MV-4-11 (cell line): ENCODE measurements at regions not wholly inside any gene's neighbourhood (a gene's known extent, or its start where the extent isn't known, plus 50 kb on each side); places are given as distances from the start of the nearest gene placed in this dataset.
"Not testable (repeated sequence)": the region's sequence is repeated elsewhere in the genome, so short reads cannot be mapped to it uniquely, and the experiment has no call there.

Experiments used
- DNase-seq: peaks from one replicate; lab custom pipeline; 2025; lab: John Stamatoyannopoulos, UW

- no peak for DNase-seq
These were observed 1294.5 kb downstream of the KHDRBS2 start for GRCh38 chr6:60991427-60992028.

GRCh38 chr6:60952500-60952899 is 1333.5 kb downstream of the KHDRBS2 start:
- DNase-seq = no peak

- not testable (repeated sequence) for DNase-seq
These were observed 1335.7 kb downstream of the KHDRBS2 start for GRCh38 chr6:60950221-60950923.

DNA sequence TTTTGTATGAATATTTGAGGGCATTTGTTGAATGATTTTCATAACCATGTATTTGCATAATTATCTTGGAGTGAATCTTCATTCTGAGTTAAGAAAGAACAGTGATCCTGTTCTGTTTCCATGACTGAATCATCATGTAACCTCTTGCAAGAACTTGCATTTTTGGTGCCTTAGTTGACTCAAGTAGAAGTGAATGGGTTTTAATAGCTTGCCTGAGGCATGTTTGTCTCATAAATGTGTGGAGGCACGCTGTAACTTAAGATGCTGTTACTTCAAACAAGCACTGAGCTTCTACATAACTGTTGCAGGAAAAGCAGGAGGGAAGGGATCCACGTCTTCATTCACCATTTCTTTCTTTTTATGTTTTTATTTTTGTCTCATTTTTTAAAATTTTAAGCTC is 1338.6 kb downstream of the KHDRBS2 start:
- DNase-seq = not testable (repeated sequence)

GRCh38 chr6:60944803-60945202 is 1341.2 kb downstream of the KHDRBS2 start:
- not testable (repeated sequence) for DNase-seq

GRCh38 chr6:60935970-60936369 is 1350.1 kb downstream of the KHDRBS2 start:
- not testable (repeated sequence) for DNase-seq

GRCh38 chr6:60919652-60920051 is 1366.4 kb downstream of the KHDRBS2 start:
- not testable (repeated sequence) for DNase-seq

DNA sequence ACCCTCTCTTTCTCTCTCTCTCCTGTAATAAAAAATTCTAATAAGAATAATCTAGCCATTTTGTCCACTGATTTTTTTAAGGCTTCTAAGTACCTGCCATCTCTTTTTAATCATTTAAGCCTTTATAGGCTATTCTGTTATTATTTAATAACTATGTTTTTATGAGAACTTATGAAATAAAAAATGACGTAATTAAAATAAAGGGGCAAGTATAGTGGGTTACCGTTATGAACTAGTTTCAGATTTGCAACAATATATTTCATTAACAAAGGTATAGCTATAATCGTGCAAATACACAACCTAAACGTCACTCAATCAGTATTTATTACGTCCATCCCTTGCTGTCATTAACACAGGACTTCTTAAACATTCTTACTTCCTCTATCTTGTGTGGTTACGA is 1382.2 kb downstream of the KHDRBS2 start:
- DNase-seq = not testable (repeated sequence)

- DNase-seq = not testable (repeated sequence)
These were observed 1392.7 kb downstream of the KHDRBS2 start for GRCh38 chr6:60893374-60893773.

- DNase-seq = no peak
These were observed 1394.4 kb downstream of the KHDRBS2 start for GRCh38 chr6:60891606-60892005.

- not testable (repeated sequence) for DNase-seq
These were observed 1408.6 kb downstream of the KHDRBS2 start for GRCh38 chr6:60877396-60877795.

- not testable (repeated sequence) for DNase-seq
These were observed 1415.2 kb downstream of the KHDRBS2 start for GRCh38 chr6:60870779-60871178.

DNA sequence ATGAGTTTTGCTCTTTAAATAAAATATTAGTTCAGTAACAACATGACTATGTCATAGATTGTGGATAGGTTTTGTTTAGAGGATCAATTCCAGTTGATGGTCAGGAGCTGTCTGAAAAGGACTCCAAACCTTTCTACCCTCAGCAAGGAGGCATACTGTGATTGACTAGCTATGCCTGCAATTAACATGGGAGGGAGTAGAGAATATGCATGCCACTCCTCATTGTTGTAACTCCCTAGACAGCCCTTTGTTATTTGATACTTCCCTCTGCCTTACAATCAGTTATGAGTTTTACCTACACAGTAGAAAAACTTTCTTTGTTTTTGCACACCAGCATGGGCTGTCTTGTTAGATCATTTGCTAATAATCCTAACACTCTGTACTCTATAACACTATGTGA is 1418.5 kb downstream of the KHDRBS2 start:
- DNase-seq = no peak

GRCh38 chr6:60843175-60843982 is 1442.6 kb downstream of the KHDRBS2 start:
- DNase-seq = not testable (repeated sequence)

DNA sequence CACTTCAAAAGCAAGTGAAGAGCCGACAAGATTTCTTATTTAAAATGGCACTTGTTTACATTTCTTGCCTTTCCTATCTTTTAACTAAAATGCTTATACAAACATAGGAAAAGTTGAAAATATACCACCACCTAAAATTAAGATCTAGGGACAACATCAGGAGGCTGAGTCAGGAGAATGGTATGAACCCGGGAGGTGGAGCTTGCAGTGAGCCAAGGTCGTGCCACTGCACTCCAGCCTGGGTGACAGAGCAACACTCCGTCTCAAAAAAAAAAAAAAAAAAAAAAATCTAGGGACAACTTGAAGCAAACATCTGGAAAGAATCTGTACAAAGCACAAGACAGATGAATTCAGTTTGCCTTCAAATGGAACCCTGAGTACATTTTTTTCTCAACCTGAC is 1455.3 kb downstream of the KHDRBS2 start:
- DNase-seq = not testable (repeated sequence)

GRCh38 chr6:60822597-60822996 is 1463.4 kb downstream of the KHDRBS2 start:
- not testable (repeated sequence) for DNase-seq

GRCh38 chr6:60818072-60818471 is 1468.0 kb downstream of the KHDRBS2 start:
- DNase-seq = not testable (repeated sequence)

DNA sequence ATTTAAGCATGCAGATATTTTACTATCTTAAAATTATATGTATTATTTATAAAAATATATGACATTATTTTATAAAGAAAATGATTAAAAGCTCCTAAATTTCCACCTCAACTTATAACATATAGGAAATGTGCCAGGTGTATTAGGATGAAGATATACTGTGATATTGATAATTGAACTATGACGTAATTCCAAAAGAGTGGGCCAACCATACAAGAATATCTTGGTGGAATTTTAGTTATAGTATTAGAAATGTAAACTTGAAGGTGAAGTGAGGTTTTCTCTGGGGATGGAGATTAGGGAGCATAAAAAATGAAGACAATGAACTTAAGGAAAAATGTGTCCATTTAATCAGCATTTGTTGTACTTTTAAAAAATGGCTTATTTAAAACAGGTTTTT is 1471.2 kb downstream of the KHDRBS2 start:
- DNase-seq = not testable (repeated sequence)

DNA sequence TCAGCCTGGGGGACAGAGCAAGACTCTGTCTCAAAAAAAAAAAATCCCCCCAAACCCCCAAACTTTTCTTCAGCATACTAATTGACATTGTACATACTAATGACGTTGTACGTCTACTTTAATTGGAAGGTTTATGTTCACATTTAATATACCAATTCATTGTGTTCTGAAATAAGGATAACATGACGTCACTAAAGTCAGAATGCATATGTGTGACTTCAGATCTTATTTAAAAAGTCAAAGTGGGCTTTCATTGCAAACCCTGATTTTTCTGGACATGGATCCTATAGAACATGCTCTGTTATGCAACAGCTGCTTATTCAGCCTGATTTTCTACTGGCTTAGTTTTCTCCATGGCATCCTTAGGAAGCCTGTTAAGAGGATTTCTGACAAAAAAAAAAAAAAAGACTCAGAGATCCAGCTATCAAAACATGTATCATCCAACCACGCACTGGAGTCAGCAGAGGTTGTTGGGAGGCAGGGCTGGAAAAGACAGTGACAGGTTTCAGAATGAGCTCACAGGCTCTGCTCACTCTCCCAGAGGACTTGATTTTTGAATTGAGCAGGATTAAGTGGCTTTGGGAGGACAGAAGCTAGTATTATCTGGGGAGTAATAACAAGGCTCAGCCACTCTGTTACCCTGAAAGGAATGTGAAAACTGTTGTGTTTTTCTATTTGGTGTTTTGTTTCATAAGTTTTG is 1472.0 kb downstream of the KHDRBS2 start:
- not testable (repeated sequence) for DNase-seq

DNA sequence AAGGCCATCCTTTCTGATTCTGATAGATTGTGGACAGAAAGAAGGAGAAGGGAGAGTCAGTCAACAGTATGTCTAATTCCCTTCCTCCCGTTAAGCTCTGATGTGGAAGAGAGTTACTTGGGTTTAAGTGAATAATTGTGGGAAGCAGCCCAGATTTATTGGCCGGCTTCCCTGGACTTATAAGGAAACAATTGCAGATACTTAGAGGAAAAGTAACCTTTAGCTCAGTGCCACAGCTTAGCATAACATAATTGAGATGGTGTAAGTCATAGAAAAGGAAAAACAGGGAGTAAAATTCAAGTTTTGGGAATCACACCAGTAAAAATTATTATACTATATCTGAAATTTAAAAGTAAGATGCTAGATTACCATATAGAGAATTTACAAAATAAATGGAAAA is 1475.8 kb downstream of the KHDRBS2 start:
- not testable (repeated sequence) for DNase-seq

DNA sequence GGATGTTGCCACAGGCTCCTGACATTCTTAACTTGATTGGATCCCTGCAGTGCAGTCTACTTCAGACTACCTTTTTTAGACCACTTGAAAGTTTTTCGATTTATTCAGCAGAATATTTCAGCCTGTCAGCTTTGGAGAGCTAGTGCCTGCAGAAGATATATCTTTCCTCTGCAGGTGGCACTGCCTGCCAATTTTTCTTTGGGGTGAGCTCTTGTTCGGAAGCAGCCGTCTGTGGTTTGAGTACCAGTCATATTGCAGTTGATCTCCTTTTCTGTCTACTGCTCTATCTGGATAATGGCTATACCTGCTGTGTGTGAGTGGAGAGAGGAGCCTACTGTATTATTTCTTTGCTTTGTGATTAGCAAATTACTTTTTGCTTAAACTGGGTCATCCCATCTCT is 1486.9 kb downstream of the KHDRBS2 start:
- not testable (repeated sequence) for DNase-seq

GRCh38 chr6:60797831-60798230 is 1488.2 kb downstream of the KHDRBS2 start:
- DNase-seq = not testable (repeated sequence)
